ENCODE measurements at regions not wholly inside any gene's neighbourhood (a gene's known extent, or its start where the extent isn't known, plus 50 kb on each side); places are given as distances from the start of the nearest gene placed in this dataset.

DNA sequence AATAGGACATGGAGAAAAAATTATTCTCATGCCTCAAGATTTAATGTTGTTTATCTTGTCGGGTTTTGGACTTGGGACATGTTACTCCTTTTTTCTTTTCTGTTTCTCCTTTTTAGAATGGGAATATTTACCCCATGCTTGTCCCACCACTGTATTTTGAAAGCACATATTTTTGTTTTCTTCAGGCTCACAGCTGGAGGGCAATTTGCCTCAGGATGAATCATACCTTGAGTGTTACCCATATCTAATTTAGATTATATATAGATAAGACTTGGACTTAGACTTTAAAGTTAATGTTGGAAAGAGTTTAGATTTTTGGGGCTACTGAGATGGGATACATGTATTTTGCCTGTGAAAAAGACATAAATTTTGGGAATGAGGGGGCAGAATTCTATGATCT lies 541.6 kb upstream of the MAN1A1 start:
- WGBS, 2 donors, result 65 to 86% methylated on average over 1 of the region's 1 CpG
- H3K9me3 ChIP-seq, result no peaks in the 10 kb centered on the region
- H3K27me3 ChIP-seq, result no peaks in the 10 kb centered on the region
- intact Hi-C loops (cut with DNase I), result no loop called here
- H3K4me3 ChIP-seq, result no peak overlapping the region
- H3K4me1 ChIP-seq, result no peaks in the 10 kb centered on the region
- FAIRE-seq (no peak), DNase-seq (no peak), ATAC-seq (no peak)
- no peak overlapping the region for H3K27ac ChIP-seq
- no peaks in the 10 kb centered on the region for H3K36me3 ChIP-seq
- TF ChIP-seq, protein P1, sequence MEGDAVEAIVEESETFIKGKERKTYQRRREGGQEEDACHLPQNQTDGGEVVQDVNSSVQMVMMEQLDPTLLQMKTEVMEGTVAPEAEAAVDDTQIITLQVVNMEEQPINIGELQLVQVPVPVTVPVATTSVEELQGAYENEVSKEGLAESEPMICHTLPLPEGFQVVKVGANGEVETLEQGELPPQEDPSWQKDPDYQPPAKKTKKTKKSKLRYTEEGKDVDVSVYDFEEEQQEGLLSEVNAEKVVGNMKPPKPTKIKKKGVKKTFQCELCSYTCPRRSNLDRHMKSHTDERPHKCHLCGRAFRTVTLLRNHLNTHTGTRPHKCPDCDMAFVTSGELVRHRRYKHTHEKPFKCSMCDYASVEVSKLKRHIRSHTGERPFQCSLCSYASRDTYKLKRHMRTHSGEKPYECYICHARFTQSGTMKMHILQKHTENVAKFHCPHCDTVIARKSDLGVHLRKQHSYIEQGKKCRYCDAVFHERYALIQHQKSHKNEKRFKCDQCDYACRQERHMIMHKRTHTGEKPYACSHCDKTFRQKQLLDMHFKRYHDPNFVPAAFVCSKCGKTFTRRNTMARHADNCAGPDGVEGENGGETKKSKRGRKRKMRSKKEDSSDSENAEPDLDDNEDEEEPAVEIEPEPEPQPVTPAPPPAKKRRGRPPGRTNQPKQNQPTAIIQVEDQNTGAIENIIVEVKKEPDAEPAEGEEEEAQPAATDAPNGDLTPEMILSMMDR (IDR thresholded peaks at IDR 0.05), result no peak

DNA sequence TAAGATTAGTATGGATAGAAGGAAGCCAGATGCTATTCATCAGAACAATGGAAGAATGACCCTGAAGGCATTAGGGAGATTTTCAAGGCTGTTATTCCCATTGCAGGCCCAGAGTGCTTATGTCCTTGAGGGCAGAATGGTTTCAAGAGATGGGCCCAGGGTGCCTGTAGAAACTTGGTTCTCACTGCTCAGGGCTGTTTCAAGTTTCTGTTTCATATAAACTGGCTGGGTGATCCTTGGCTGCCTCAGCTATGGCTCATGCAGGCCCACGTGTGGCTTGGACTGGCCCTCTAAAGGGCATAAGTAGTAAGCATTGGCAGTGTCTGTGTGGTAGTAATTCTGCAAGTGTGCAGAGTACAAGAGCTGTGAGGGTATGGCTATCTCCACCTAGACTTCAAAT lies 540.9 kb upstream of the MAN1A1 start:
- intact Hi-C loops (cut with DNase I), result no loop called here
- no peaks in the 10 kb centered on the region for H3K27me3 ChIP-seq
- H3K9me3 ChIP-seq, result no peaks in the 10 kb centered on the region
- no peaks in the 10 kb centered on the region for H3K36me3 ChIP-seq
- WGBS, 2 donors, result 74 to 79% methylated on average over 1 of the region's 1 CpG
- no peaks in the 10 kb centered on the region for H3K4me1 ChIP-seq
- H3K4me3 ChIP-seq, result no peak overlapping the region
- H3K27ac ChIP-seq, result no peak overlapping the region
- TF ChIP-seq, protein P1 (IDR thresholded peaks at IDR 0.05), result no peak
- FAIRE-seq (no peak), DNase-seq (no peak), ATAC-seq (no peak)

DNA sequence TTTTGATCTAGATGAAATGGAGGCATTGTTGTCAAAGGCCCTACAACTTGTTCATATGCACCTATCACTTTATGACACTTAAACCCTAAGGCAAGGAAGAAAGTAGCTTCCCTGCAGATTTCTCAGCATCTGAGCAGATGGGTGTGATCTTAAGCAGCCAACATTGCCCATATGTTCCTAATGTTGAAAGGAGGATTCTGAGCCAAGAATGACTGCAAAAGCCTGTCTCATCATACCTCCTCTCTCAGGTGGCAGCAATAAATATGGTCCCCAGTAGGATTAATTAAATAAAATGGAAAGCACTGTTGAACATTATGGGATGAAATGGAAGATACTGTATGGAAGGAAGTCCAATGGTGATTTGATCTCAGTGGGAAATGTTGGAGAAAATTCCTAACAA lies 538.1 kb upstream of the MAN1A1 start:
- no peak for ATAC-seq
- Histone ChIP-seq H3K4me1 (no peaks in the 10 kb centered on the region), H3K9me3 (no peaks in the 10 kb centered on the region), H3K4me3 (no peak overlapping the region), H3K36me3 (no peaks in the 10 kb centered on the region), H3K27me3 (no peaks in the 10 kb centered on the region), H3K27ac (no peak overlapping the region)
- intact Hi-C loops (cut with DNase I), result no loop called here
- no peak for FAIRE-seq
- TF ChIP-seq, protein P1 (IDR thresholded peaks at IDR 0.05), result no peak
- DNase-seq, result no peak

DNA sequence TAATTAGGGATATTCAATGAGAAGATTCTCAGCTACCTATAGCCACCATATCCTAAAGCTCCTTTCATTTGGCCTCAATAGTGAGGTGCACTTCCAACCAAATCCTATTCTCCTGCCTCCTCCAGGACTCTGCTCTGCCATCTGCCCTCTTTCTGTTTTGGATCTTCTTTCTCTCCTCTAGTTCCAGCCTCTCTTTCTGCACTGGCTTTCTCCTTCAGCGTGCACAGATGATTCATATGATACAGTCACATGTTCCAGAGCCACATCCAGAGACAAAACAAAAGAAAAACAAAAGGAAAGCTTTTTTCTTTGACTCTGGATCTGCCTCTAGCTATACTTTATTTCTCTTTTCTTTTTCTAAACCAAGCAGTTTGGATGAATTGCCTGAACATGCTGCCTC lies 531.9 kb upstream of the MAN1A1 start:
- intact Hi-C loops (cut with DNase I), result no loop called here
- FAIRE-seq, result no peak
- H3K4me3 ChIP-seq, result no peak overlapping the region
- WGBS, 2 donors, result 85 to 86% methylated on average over 1 of the region's 1 CpG
- DNase-seq, result no peak
- no peak for ATAC-seq
- H3K36me3 ChIP-seq, result no peaks in the 10 kb centered on the region
- H3K27me3 ChIP-seq, result no peaks in the 10 kb centered on the region
- no peaks in the 10 kb centered on the region for H3K4me1 ChIP-seq
- TF ChIP-seq, protein P1 (IDR thresholded peaks at IDR 0.05), result no peak
- H3K27ac ChIP-seq, result no peak overlapping the region
- H3K9me3 ChIP-seq, result no peaks in the 10 kb centered on the region

DNA sequence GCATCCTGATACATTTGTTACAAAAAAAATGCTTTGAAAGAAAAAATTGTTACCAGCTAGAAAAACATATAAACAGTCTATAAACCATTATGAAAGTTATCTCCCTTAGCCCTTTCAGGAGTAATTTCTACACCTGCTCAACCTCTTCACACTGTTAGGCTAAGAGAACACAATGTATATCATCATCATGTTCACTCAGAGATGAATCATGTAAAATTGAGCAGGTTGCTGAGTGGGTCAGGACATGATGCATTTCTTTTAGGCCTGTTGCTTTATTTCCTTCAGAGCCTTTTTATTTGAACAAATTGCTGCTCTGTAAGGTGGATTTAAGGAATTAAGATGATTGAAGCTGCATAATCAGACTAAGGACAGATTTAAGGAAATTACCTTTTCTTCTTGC lies 531.3 kb upstream of the MAN1A1 start:
- Histone ChIP-seq H3K4me3 (no peak overlapping the region), H3K27me3 (no peaks in the 10 kb centered on the region), H3K27ac (no peak overlapping the region), H3K9me3 (no peaks in the 10 kb centered on the region), H3K36me3 (no peaks in the 10 kb centered on the region), H3K4me1 (no peaks in the 10 kb centered on the region)
- DNase-seq (no peak), ATAC-seq (no peak), FAIRE-seq (no peak)
- intact Hi-C loops (cut with DNase I), result no loop called here
- TF ChIP-seq, protein P1 (IDR thresholded peaks at IDR 0.05), result no peak
